ENCODE measurements at regions not wholly inside any gene's neighbourhood (a gene's known extent, or its start where the extent isn't known, plus 50 kb on each side); places are given as distances from the start of the nearest gene placed in this dataset.

GRCh38 chr18:32529722-32530420, 59.2 kb upstream of the GAREM1 start:
- TF ChIP-seq CTCF (IDR thresholded peaks at IDR 0.05) (no peak), POLR2A (IDR thresholded peaks at IDR 0.05) (no peak), EP300 (IDR thresholded peaks at IDR 0.05) (no peak), POLR2AphosphoS5 (IDR thresholded peaks at IDR 0.05) (no peak)

All from suprapubic skin (tissue), 4 donors.